MM.1S (cell line): ENCODE measurements at regions not wholly inside any gene's neighbourhood (a gene's known extent, or its start where the extent isn't known, plus 50 kb on each side); places are given as distances from the start of the nearest gene placed in this dataset.

Source experiments
- DNase-seq: peaks from one replicate; pipeline ENCODE4 v3.0.0-alpha.2; 2015
- H2AFZ ChIP-seq: fragments of 300-600 bp; sonication (generic); 2 replicates; pipeline ENCODE4 v1.6.0; 2016; ENCODE audit warnings: antibody characterized with exemption, low read length
- H3F3A ChIP-seq: fragments of 300-600 bp; sonication (generic); 2 replicates; pipeline ENCODE4 v1.6.1; 2016; ENCODE audit warnings: mild to moderate bottlenecking, antibody characterized with exemption, low read length, moderate library complexity, mixed read lengths; ENCODE audit not compliant: insufficient read depth
- H3K27ac ChIP-seq: fragments of 300-600 bp; sonication (generic); 2 replicates; pipeline ENCODE4 v1.5.1; 2016; ENCODE audit warnings: mild to moderate bottlenecking, low read length
- H3K27me3 ChIP-seq: fragments of 300-600 bp; sonication (generic); replicated peaks from 2 replicates; pipeline ENCODE4 v1.6.0; 2016; ENCODE audit warnings: low read length; ENCODE audit not compliant: insufficient read depth
- H3K36me3 ChIP-seq: fragments of 300-600 bp; sonication (generic); replicated peaks from 2 replicates; pipeline ENCODE4 v1.6.1; 2016; ENCODE audit warnings: mild to moderate bottlenecking, low read length, mixed read lengths; ENCODE audit not compliant: insufficient read depth
- H3K4me1 ChIP-seq: fragments of 300-600 bp; sonication (generic); 2 replicates; pipeline ENCODE4 v1.6.1; 2016; ENCODE audit warnings: low read length, mixed read lengths
- H3K4me2 ChIP-seq: fragments of 300-600 bp; sonication (generic); 2 replicates; pipeline ENCODE4 v1.6.0; 2016; ENCODE audit warnings: low read depth, low read length
- H3K4me3 ChIP-seq: fragments of 300-600 bp; sonication (generic); 2 replicates; pipeline ENCODE4 v1.5.1; 2016; ENCODE audit warnings: low read length, mixed read lengths
- H3K79me2 ChIP-seq: fragments of 300-600 bp; sonication (generic); 2 replicates; pipeline ENCODE4 v1.6.1; 2016; ENCODE audit warnings: mixed run types, low read length, mixed read lengths
- H3K9ac ChIP-seq: fragments of 300-600 bp; sonication (generic); 2 replicates; pipeline ENCODE4 v1.6.1; 2016; ENCODE audit warnings: low read length, mixed read lengths
- H3K9me2 ChIP-seq: fragments of 300-600 bp; sonication (generic); replicated peaks from 2 replicates; pipeline ENCODE4 v1.6.1; 2016; ENCODE audit warnings: mild to moderate bottlenecking, low read length, mixed read lengths; ENCODE audit not compliant: insufficient read depth
- H3K9me3 ChIP-seq: fragments of 300-600 bp; sonication (generic); replicated peaks from 2 replicates; pipeline ENCODE4 v1.6.1; 2016; ENCODE audit warnings: mild to moderate bottlenecking, low read length, mixed read lengths; ENCODE audit not compliant: insufficient read depth
- H4K20me1 ChIP-seq: fragments of 300-600 bp; sonication (generic); 2 replicates; pipeline ENCODE4 v1.6.1; 2016; ENCODE audit warnings: mild to moderate bottlenecking, low read length, moderate library complexity, mixed read lengths; ENCODE audit not compliant: insufficient read depth
- CTCF ChIP-seq: fragments of 300-600 bp; sonication (generic); IDR thresholded peaks from 2 replicates; pipeline ENCODE4 v1.5.1; 2016; ENCODE audit warnings: antibody characterized with exemption, low read length, mixed read lengths
- EZH2 ChIP-seq: fragments of 300-600 bp; sonication (generic); optimal IDR thresholded peaks from 2 replicates; pipeline ENCODE3; 2017; ENCODE audit warnings: low read depth, mild to moderate bottlenecking, antibody characterized with exemption, low read length, mixed read lengths
- EZH2phosphoT487 ChIP-seq: fragments of 300-600 bp; sonication (generic); IDR thresholded peaks from 2 replicates; pipeline ENCODE4 v1.6.1; 2018; ENCODE audit warnings: antibody characterized with exemption, low read length

GRCh38 chr21:26756491-26757159 lies 88.6 kb downstream of the ADAMTS1 start:
- no peaks in the 10 kb centered on the region for H3K9me2 ChIP-seq
- H4K20me1 ChIP-seq: no peaks in the 10 kb centered on the region
- no peak overlapping the region for H3K4me3 ChIP-seq
- H3K27me3 ChIP-seq: no peaks in the 10 kb centered on the region
- TF ChIP-seq CTCF: no peak
- no peak for TF ChIP-seq EZH2
- no peak for TF ChIP-seq EZH2phosphoT487
- H3K4me1 ChIP-seq: no peaks in the 10 kb centered on the region
- no peak for DNase-seq
- H3K9me3 ChIP-seq: no peaks in the 10 kb centered on the region
- no peak overlapping the region for H3K4me2 ChIP-seq
- H3K79me2 ChIP-seq: no peaks in the 10 kb centered on the region
- no peaks in the 10 kb centered on the region for H3F3A ChIP-seq
- no peaks in the 10 kb centered on the region for H3K36me3 ChIP-seq
- no peak overlapping the region for H3K9ac ChIP-seq
- no peak overlapping the region for H3K27ac ChIP-seq
- no peak overlapping the region for H2AFZ ChIP-seq

DNA sequence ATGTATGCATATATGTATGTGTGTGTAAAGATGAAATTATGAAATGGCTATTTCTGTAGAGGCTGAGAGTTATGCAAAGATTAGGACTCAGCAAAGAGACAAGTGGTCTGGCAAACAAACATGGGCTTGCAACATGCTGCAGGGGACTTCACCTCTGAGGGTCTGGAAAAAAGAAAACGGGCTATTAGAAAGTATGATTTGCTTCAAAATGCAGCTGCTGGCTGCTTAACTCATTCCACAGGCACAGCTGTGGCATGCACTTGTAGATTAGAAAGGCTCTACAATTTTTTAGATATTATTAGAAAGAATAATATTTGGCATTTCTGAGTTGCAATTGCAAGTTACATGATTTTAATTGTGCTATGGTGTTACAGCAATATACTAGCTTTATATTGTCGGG lies 90.4 kb downstream of the ADAMTS1 start:
- H3K4me1 ChIP-seq: no peaks in the 10 kb centered on the region
- H4K20me1 ChIP-seq: no peaks in the 10 kb centered on the region
- H3K36me3 ChIP-seq: no peaks in the 10 kb centered on the region
- H3K9me2 ChIP-seq: no peaks in the 10 kb centered on the region
- no peaks in the 10 kb centered on the region for H3K27me3 ChIP-seq
- no peak for DNase-seq
- no peaks in the 10 kb centered on the region for H3K9me3 ChIP-seq
- H3K27ac ChIP-seq: no peak overlapping the region
- no peak overlapping the region for H2AFZ ChIP-seq
- no peak overlapping the region for H3K4me2 ChIP-seq
- no peaks in the 10 kb centered on the region for H3K79me2 ChIP-seq
- TF ChIP-seq EZH2phosphoT487 (no peak), EZH2 (no peak), CTCF (no peak)
- no peaks in the 10 kb centered on the region for H3F3A ChIP-seq
- no peak overlapping the region for H3K9ac ChIP-seq
- H3K4me3 ChIP-seq: no peak overlapping the region

DNA sequence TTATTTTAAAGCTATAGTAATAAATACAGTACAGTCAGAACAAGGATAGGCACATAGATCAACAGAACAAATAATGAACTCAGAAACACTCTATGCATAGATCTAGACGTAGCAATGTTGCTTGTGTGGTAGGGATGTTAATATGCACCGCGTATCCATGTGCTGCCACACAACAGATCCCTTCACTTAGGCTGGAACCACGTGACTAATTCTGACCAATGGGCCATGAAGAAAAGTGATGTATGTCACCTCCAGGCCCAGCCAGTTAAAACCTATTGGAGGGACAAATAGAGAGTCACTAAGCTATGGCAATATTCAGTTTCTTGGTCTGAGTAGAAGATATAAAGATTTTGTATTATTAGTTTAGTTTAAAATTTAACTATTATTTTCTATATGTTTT lies 91.4 kb downstream of the ADAMTS1 start:
- no peaks in the 10 kb centered on the region for H3K27me3 ChIP-seq
- no peak for DNase-seq

More for the DNA sequence above, 91.4 kb downstream of the ADAMTS1 start:
- H4K20me1 ChIP-seq: no peaks in the 10 kb centered on the region
- H3K4me3 ChIP-seq: no peak overlapping the region
- no peak overlapping the region for H3K4me2 ChIP-seq
- no peaks in the 10 kb centered on the region for H3K9me3 ChIP-seq
- no peaks in the 10 kb centered on the region for H3K4me1 ChIP-seq
- no peaks in the 10 kb centered on the region for H3K9me2 ChIP-seq
- H3K36me3 ChIP-seq: no peaks in the 10 kb centered on the region
- no peak for TF ChIP-seq EZH2phosphoT487
- no peak for TF ChIP-seq EZH2
- TF ChIP-seq CTCF: no peak
- H2AFZ ChIP-seq: no peak overlapping the region
- no peak overlapping the region for H3K9ac ChIP-seq
- no peaks in the 10 kb centered on the region for H3K79me2 ChIP-seq
- H3F3A ChIP-seq: no peaks in the 10 kb centered on the region
- H3K27ac ChIP-seq: no peak overlapping the region
